ENCODE measurements at regions not wholly inside any gene's neighbourhood (a gene's known extent, or its start where the extent isn't known, plus 50 kb on each side); places are given as distances from the start of the nearest gene placed in this dataset.
"Not testable (repeated sequence)": the region's sequence is repeated elsewhere in the genome, so short reads cannot be mapped to it uniquely, and the experiment has no call there.

GRCh38 chr4:125262502-125262901, 52.3 kb upstream of the FAT4 start:
- no peak for DNase-seq

GRCh38 chr4:125262079-125262478, 52.7 kb upstream of the FAT4 start:
- no peak for DNase-seq

- DNase-seq: no peak
These were observed 60.6 kb upstream of the FAT4 start for GRCh38 chr4:125254106-125254505.

GRCh38 chr4:125244848-125245450, 69.8 kb upstream of the FAT4 start:
- no peak for DNase-seq

- no peak for DNase-seq
These were observed 70.9 kb upstream of the FAT4 start for GRCh38 chr4:125243789-125244397.

- DNase-seq: peak in 11 of 56 donors; percentile 1 to 26 (median 6)
These were observed 78.8 kb upstream of the FAT4 start for GRCh38 chr4:125235971-125236370.

- DNase-seq: no peak
These were observed 83.1 kb upstream of the FAT4 start for GRCh38 chr4:125231661-125232060.

GRCh38 chr4:125229596-125230058, 85.1 kb upstream of the FAT4 start:
- DNase-seq: no peak

- DNase-seq: no peak
These were observed 88.9 kb upstream of the FAT4 start for GRCh38 chr4:125225806-125226205.

- no peak for DNase-seq
These were observed 114.2 kb upstream of the FAT4 start for GRCh38 chr4:125200556-125200955.

GRCh38 chr4:125198916-125199315, 115.8 kb upstream of the FAT4 start:
- DNase-seq: no peak

- DNase-seq: not testable (repeated sequence)
These were observed 122.8 kb upstream of the FAT4 start for GRCh38 chr4:125191874-125192459.

- no peak for DNase-seq
These were observed 123.5 kb upstream of the FAT4 start for GRCh38 chr4:125191232-125191631.

- peak in 2 of 56 donors; percentile 1 to 3 for DNase-seq
These were observed 127.3 kb upstream of the FAT4 start for GRCh38 chr4:125187226-125188176.

GRCh38 chr4:125184116-125184515, 130.6 kb upstream of the FAT4 start:
- DNase-seq: no peak

- no peak for DNase-seq
These were observed 133.0 kb upstream of the FAT4 start for GRCh38 chr4:125181804-125182203.

- no peak for DNase-seq
These were observed 135.0 kb upstream of the FAT4 start for GRCh38 chr4:125179727-125180126.

GRCh38 chr4:125169192-125169591, 145.6 kb upstream of the FAT4 start:
- DNase-seq: no peak

- DNase-seq: no peak
These were observed 146.2 kb upstream of the FAT4 start for GRCh38 chr4:125168531-125168930.

GRCh38 chr4:125166012-125166411, 148.7 kb upstream of the FAT4 start:
- not testable (repeated sequence) for DNase-seq

GRCh38 chr4:125159001-125159400, 155.8 kb upstream of the FAT4 start:
- no peak for DNase-seq

GRCh38 chr4:125155251-125155650, 159.5 kb upstream of the FAT4 start:
- DNase-seq: no peak
